ENCODE measurements at regions not wholly inside any gene's neighbourhood (a gene's known extent, or its start where the extent isn't known, plus 50 kb on each side); places are given as distances from the start of the nearest gene placed in this dataset.

- H3K27me3 ChIP-seq, result peaks cover 0 to 7% (median 0%) of the 10 kb centered on the region in 9 donors
- intact Hi-C loops (cut with DNase I), result no loop called here
- H3K4me1 ChIP-seq, result no peaks in the 10 kb centered on the region
- TF ChIP-seq CTCF (IDR thresholded peaks at IDR 0.05) (no peak), POLR2A (IDR thresholded peaks at IDR 0.05) (no peak)
- H3K36me3 ChIP-seq, result no peaks in the 10 kb centered on the region
- no peaks in the 10 kb centered on the region for H3K9me3 ChIP-seq
- 60 to 73% (median 67%) methylated on average over 9 of the region's 9 CpGs for WGBS, 4 donors
- H3K27ac ChIP-seq, result no peak overlapping the region
- DNase-seq, result no peak
- no peak for ATAC-seq
- no peak overlapping the region for H3K4me3 ChIP-seq
These were observed 196.6 kb downstream of the SALL1 start for GRCh38 chr16:50954469-50954868.

GRCh38 chr16:50953290-50953689 lies 197.8 kb downstream of the SALL1 start:
- ATAC-seq (no peak), DNase-seq (no peak)
- Histone ChIP-seq H3K27me3 (peaks cover 0 to 7% (median 0%) of the 10 kb centered on the region in 9 donors), H3K4me3 (no peak overlapping the region), H3K36me3 (no peaks in the 10 kb centered on the region), H3K4me1 (no peaks in the 10 kb centered on the region), H3K9me3 (no peaks in the 10 kb centered on the region), H3K27ac (no peak overlapping the region)
- WGBS, 4 donors, result 69 to 87% (median 82%) methylated on average over 2 of the region's 2 CpGs
- intact Hi-C loops (cut with DNase I), result no loop called here
- TF ChIP-seq CTCF (IDR thresholded peaks at IDR 0.05) (no peak), POLR2A (IDR thresholded peaks at IDR 0.05) (no peak)

- H3K4me3 ChIP-seq, result no peak overlapping the region
- no peak for ATAC-seq
- H3K27ac ChIP-seq, result no peak overlapping the region
- TF ChIP-seq CTCF (IDR thresholded peaks at IDR 0.05) (no peak), POLR2A (IDR thresholded peaks at IDR 0.05) (no peak)
- 53 to 68% (median 56%) methylated on average over 3 of the region's 3 CpGs for WGBS, 4 donors
- H3K9me3 ChIP-seq, result no peaks in the 10 kb centered on the region
- intact Hi-C loops (cut with DNase I), result no loop called here
- no peak for DNase-seq
- no peaks in the 10 kb centered on the region for H3K36me3 ChIP-seq
- peaks cover 0 to 7% (median 0%) of the 10 kb centered on the region in 9 donors for H3K27me3 ChIP-seq
- H3K4me1 ChIP-seq, result no peaks in the 10 kb centered on the region
These were observed 200.1 kb downstream of the SALL1 start for GRCh38 chr16:50950955-50951354.

GRCh38 chr16:50948268-50948930 lies 202.7 kb downstream of the SALL1 start:
- intact Hi-C loops (cut with DNase I), result no loop called here
- WGBS, 4 donors, result 74 to 83% (median 78%) methylated on average over 22 of the region's 22 CpGs
- no peak for TF ChIP-seq POLR2A (IDR thresholded peaks at IDR 0.05)
- TF ChIP-seq CTCF (IDR thresholded peaks at IDR 0.05), result no peak

More at GRCh38 chr16:50948268-50948930, 202.7 kb downstream of the SALL1 start:
- H3K36me3 ChIP-seq, result no peaks in the 10 kb centered on the region
- H3K27ac ChIP-seq, result no peak overlapping the region
- H3K9me3 ChIP-seq, result no peaks in the 10 kb centered on the region
- no peaks in the 10 kb centered on the region for H3K4me1 ChIP-seq
- H3K27me3 ChIP-seq, result peaks cover 0 to 7% (median 0%) of the 10 kb centered on the region in 9 donors
- ATAC-seq (no peak), DNase-seq (no peak)
- no peak overlapping the region for H3K4me3 ChIP-seq

Data from heart left ventricle (tissue), 16 donors.